Activated CD4-positive, alpha-beta T cell treated with anti-CD3 and anti-CD28 coated beads for 1 hour (primary cell): ENCODE measurements at regions not wholly inside any gene's neighbourhood (a gene's known extent, or its start where the extent isn't known, plus 50 kb on each side); places are given as distances from the start of the nearest gene placed in this dataset.
A peak's percentile ranks its signal among the peaks of the same experiment; 100 is the strongest.
"Not testable (repeated sequence)": the region's sequence is repeated elsewhere in the genome, so short reads cannot be mapped to it uniquely, and the experiment has no call there.

Experiments used
- DNase-seq: peaks from one replicate; pipeline ENCODE4 v3.0.0-alpha.2; 2020

DNA sequence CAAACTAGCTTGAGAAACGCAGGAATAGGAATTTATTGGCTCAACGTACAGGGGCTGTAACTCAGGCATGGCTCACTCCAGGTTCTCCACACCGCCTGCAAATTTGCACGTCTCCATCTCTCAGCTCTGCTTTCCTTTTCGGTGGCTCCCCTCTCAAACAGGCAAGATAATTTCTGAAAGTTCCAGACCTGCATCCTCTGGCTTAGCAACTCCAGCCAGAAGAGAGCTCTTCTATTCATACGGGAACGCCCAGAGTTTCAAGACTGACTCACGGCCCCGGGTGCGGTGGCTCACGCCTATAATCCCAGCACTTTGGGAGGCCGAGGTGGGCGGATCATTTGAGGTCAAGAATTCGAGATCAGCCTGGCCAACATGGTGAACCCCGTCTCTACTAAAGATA, 139.7 kb upstream of the BNIP2 start:
- DNase-seq: no peak

DNA sequence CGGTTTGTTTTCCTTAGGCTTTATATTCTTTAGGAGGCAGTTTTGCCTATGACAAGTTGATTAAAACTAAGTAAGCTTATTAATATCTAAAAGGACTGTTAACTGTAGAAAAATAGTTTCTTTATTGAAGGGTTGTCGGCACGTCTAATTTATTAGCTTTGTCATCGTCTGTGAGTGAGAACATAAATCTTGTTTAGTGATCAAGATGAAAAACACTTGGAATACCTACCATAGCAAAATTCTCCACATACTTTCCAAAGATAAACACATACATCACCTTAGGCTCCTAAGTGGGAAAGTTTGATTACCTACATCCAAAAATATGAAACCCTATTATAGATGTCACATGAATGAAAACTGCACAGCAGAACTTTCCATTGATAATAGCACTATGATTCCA, 139.1 kb upstream of the BNIP2 start:
- DNase-seq: no peak

DNA sequence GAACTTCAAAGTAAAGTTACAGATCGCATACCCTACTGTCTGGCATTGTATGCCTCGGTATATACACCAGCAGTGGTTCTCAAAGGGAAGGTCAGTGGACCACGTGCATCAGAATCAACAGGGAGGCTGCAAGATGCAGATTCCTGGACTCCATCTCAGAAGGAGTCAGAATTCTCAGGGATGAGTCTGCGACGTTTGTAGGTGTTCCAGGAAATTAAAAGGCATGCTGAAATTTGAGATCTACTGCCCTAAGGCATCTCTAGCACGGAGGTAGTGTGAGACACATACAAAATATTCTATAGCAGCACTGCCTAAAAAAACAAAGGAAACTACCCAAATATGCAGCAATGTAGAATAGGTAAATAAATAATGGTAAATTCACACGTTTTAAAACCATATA, 136.8 kb upstream of the BNIP2 start:
- no peak for DNase-seq

DNA sequence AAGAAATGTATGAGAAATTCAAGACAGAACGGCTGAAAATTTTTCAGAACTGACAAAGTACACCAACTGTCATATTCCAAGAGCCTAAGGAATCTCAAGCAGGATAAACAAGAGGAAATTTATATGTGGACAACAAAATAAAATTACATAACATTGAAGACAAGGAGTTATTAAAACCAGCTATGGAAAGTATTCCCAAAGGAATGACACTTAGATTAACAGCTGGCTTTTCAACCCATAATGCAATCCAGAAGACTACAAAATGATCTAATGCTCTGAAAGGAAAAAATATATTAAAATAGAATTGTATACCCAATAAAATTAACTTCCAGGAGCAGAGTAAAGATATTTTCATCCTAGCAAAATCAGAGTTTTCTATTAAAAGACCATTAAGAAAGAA, 132.2 kb upstream of the BNIP2 start:
- DNase-seq: no peak

DNA sequence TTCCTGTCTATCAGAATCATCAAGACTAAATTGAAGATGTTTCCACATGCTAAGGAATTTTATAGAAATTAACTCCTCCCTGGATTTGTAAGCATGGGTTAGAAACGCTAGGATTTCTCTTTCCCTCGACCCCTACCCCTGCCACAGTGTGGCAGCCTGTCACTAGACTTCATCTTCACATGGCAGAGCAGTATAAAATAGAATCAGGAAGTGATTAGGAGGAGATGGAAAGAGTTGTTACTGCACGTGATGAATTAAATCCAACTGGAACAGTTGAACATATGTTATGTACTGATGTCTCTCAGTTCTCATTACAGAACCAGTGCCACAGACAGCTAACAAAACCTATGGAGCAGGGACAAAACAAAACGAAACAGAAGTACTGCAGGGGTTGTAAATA, 130.0 kb upstream of the BNIP2 start:
- DNase-seq: no peak

DNA sequence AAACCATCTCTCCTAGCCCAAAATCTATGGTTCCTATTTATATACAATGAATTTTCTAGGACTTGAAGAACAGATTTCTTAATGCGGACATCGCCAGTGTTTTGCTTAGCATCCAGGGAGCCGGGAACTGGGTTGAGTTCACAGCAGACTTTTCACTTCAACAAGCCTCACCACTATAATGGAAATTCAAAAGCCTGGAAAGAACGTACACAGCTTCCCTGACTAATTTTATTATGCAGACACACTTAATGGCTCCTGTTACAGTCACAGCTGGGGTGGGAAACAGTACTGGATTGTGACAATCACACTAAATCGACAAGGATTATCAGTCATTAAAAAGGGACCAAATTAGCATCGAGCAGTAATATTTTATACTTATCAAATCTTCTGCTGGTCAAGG, 129.2 kb upstream of the BNIP2 start:
- no peak for DNase-seq

DNA sequence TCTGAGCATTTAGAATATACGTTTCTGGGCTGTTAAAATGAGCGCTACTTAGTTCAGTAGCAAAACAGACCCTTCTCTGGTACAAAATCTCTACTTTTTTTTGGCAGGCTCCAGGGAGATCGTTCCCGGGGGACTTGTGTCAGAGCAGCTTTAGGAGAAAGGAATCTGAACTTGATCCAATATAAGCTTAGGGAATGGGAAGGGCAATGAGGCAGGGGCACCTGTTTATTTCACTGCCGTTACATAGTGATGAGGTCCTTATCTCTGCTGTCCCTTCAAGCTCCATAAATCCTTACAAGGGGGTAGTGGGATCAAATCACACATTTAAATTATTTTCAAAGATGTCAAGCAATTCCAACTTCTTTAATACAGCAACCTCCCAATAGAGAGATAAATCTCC, 128.7 kb upstream of the BNIP2 start:
- no peak for DNase-seq

DNA sequence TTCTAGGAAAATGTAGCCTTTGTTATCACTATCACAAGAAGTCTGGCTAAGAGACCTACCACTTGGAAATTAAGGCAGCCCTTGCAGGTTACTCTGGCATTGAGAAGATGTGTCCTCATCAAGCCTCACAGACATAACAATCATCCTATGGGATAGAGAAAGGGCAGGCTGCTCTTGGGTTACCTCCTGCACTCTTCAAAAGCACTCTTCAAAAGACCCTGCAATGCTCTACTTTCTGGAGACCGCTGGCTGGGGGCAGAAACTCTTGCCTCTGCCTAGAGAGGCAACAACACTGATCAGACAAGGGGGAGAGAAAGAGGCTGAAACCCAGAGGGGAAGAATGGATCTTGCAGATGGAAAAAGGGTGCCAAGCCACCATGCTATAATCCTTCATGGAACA, 127.9 kb upstream of the BNIP2 start:
- no peak for DNase-seq

DNA sequence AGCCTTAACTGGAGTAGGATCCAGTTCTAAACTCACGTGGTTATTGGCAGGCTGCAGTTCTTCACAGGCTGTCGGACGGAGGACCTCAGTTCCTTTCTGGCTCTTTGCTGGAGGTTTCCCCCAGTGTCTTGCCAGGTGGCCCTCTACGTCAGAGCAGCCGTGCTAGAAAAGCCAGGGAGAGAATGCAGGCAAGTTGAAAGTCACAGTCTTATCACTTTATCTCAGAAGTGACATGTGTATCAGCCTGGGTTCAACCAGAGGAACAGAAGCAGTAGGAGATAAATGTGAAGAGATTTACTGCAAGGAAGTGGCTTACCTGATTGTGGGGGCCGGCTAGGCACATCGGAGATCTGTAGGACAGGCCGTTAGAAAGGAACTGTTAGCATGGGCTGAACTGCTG, 125.3 kb upstream of the BNIP2 start:
- no peak for DNase-seq

DNA sequence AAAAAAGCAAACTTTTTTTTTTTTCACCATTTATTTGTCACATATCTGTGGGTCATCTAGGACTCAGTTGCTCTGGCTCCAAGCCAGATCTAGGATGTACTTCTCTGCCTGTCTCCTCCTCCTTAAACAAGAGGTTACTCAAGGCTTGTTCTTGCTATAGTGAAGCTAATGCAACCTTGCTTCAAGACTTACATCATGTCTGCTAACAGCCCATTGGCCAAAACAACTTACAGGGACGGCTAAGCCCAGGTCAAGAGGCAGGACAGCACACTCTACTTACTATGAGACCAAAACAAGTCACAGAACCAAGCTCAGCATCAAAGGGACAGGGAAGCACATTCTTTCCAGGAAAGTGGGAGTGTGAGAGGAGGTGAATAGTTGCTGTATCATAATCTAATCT, 123.8 kb upstream of the BNIP2 start:
- DNase-seq: no peak

DNA sequence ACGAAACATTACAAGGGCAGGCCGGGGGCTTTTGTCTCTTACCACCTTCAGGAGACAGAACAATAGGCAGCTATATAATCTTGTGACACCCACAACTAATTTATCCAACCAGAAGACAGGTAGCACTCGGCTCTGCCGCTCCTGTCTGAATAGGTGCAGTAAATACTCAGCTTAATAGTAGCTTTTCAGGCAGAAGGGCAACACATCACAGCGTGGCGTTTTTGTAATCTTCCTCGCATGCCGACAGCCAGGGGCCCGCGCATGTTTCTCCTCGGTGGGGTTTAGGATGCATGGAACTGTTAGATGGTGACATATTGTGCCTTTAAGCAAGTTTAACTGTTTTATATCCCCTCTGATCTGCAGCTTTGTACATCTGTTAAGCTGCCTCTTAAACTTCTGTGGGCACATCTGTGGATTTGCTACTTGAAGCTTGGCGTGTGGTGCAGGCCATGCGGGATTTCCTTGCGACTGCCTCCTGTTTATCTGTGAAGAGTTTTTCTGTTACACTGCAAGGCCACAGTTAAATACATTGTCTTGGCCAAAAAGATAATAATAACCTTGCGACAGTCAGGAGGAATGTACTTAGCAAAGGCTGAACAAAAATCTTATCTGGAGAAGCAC, 123.2 kb upstream of the BNIP2 start:
- no peak for DNase-seq

DNA sequence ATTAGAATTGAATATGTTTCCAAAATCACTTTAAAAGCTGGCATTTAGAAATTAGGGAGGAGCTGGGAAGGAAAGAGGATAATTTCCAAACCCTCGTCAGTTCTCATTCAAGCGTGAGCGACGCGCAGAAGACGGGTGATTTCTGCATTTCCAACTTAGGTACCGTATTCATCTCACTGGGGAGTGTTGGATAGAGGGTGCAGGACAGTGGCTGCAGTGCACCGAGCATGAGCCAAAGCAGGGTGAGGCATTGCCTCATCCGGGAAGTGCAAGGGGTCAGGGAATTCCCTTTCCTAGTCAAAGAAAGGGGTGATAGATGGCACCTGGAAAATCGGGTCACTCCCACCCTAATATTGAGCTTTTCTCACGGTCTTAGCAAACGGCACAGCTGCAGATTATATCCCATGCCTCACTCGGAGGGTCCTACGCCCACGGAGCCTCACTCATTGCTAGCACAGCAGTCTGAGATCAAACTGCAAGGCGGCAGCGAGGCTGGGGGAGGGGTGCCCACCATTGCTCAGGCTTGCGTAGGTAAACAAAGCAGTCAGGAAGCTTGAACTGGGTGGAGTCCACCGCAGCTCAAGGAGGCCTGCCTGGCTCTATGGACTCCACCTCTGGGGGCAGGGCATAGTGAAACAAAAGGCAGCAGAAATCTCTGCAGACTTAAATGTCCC, 114.3 kb upstream of the BNIP2 start:
- peak; percentile 57 for DNase-seq

DNA sequence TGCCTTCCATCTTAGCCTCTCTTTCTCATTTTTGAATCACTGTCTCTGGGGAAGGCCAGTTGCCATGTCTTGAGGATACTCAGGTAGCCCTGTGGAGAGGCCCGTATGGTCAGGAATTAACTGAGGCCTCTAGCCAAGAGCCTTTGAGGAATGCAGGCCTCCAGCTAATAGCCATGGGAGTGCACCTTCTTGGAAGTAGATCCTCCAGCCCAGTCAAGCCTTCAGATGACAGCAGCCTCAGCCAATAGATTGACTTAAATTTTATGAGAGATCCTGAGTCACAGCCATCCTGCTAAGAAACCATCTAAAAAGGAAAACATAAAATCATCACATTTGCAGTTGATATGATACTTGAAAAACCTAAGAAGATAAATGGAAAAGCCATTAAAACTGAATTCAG, 112.5 kb upstream of the BNIP2 start:
- no peak for DNase-seq

DNA sequence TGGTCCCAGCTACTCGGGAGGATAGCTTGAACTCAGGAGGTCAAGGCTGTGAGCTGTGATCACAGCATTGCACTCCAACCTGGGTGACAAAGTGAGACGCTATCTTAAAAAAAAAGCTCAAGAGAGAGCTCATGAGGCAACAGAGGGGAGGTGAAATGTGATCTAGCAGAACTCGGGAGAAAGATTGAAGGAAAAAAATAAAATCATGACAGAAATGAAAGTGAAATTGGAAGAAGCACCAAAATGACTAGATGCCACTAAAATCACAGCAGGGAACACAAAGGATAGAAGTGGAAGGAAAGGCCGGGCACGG, 109.4 kb upstream of the BNIP2 start:
- no peak for DNase-seq

DNA sequence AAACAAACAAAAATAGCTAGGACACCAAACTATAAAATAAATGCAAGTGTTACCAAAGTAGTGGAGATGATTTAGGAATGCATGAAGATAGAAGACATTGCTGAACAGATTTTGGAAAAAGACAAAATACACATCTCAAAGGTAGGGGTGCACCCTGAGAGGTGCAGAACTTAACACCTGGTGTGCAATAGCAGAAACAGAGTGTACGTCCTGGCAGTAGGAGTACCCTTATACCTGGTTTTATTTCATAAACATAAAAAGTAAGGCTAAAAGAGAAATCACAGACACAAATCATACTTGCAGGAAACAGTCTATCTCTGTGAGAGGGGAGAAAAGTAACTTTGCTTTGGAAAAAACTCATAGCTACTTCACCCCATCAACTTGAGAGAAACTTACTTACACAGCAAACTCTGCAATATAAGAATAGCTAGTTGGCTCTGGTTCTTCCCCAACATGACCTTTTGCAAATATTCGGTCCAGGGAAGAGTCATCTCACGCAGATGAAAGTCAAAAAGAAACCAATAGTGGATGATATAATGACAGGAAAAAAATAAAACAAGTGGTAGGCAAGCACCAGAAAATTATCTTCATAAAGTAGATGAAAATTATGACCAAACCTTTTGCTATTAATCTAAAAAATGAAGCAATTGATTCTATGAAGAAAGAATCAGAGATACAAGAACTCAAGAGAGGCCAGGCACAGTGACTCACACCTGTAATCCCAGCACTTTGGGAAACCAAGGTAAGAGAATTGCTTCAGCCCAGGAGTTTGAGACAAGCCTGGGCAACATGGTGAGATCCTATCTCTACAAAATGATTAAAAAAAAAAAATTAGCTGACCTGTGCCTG, 108.9 kb upstream of the BNIP2 start:
- no peak for DNase-seq

DNA sequence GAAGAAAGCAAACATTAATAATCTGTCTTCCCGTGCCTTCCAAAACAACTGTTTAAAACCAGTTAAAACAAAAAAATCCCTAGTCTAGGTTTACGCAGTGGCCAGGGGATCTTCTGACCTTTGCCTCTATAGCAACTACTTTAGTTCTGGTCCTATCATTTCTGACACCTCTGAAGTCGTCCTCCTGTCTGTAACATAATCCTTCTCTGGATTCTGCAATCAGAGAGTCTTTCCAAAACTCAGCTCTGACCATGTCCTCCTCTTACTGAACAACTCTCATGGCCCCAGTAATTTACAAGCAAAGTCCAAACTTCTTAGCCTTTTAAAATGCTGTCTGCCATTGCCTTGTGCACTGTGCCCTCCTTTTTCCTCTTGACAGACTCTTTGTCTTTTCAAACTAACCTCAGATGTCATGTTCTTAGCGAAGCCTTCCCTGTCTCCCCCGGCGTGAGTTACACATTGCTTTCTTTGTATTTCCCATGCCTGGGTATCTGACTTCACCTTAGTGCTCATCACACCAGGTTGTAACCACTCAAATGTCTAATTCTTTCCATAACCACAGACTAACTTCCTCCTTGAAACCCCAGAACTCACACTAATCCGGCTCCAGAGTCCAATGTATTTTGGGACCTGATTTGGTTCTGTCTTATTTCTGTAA, 105.2 kb upstream of the BNIP2 start:
- no peak for DNase-seq

DNA sequence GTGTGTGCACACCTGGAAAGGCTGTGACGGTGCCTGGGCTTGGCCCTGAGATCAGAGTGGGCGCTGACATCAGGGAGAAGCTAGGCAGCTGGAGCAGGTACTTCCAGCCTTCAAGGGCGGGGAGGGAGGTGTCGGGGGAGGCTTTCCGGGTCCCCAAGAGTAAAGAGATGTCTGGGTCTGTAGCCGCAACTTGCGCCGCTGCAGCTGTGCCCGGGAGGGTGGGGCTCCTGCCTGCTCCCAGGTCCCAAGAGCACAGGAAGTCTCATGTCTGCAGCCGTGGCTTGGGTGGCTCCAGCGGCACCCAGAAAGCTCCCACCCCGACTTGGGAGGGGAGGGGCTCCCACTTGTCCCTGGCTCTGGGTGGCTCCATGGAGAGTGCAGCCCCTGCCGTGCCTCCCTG, 103.2 kb upstream of the BNIP2 start:
- DNase-seq: no peak

DNA sequence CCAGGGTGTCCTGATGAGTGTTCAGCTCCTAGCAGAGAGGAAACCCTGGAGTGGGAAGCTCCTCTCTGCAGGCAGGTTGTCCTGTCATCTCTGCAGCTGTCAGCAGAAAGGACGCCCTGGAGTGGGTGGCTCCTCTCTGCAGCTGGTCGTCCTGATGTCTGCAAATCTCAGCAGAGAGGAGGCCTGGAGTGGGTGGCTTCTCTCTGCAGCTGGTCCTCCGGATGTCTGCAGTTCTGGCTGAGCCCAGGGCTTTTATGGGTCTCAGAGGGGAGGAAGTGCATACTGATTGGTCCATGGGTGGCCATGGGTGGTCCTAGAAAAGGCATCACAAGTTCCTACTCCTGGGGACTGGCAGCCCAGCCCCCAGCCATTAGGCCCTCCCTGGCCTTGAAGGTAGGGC, 102.6 kb upstream of the BNIP2 start:
- DNase-seq: no peak

DNA sequence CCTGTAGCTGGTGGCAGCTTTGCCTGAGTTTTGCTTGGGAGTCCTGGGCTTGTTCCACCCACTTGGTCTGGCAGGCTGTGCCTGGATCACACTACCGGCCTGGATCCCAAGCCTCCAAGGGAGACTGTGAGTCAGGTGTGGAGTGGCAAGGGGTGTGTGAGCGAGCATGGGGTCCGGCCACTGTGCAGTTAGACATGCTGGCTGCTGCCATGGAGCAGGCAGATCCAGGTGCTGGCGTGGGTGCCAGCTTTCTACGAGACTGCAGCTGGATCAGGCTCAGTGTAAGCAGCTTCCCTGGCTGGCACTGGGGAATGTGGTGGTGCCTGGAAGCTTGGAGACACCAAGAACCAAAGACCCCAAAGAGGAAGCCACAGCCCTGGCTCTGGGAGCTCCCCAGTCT, 102.0 kb upstream of the BNIP2 start:
- DNase-seq: no peak

DNA sequence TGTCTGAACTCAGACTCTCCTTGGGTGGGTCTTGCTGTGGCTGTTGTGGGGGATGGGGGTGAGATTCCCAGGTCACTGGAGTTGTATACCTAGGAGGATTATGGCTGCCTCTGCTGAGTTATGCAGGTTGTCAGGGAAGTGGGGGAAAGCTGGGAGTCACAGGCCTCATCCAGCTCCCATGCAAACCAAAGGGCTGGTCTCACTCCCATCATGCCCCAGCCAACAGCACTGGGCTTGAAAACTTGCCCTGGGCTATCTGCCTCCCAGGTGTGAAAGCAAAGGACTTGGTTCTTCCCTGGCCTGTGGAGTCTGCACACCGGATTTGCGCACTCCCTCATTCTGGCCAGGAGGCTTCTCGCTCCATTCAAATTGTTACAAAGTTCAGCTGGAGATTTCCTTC, 97.3 kb upstream of the BNIP2 start:
- DNase-seq: not testable (repeated sequence)

DNA sequence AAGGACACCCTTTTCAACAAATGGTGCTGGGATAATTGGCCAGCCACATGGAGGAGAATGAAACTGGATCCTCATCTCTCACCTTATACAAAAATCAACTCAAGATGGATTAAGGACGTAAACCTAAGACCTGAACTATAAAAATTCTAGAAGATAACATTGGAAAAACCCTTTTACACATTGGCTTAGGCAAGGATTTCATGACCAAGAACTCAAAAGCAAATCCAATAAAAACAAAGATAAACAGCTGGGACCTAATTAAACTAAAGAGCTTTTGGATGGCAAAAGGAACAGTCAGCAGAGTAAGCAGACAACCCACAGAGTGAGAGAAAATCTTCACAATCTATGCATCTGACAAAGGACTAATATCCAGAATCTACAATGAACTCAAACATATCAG, 96.9 kb upstream of the BNIP2 start:
- not testable (repeated sequence) for DNase-seq

DNA sequence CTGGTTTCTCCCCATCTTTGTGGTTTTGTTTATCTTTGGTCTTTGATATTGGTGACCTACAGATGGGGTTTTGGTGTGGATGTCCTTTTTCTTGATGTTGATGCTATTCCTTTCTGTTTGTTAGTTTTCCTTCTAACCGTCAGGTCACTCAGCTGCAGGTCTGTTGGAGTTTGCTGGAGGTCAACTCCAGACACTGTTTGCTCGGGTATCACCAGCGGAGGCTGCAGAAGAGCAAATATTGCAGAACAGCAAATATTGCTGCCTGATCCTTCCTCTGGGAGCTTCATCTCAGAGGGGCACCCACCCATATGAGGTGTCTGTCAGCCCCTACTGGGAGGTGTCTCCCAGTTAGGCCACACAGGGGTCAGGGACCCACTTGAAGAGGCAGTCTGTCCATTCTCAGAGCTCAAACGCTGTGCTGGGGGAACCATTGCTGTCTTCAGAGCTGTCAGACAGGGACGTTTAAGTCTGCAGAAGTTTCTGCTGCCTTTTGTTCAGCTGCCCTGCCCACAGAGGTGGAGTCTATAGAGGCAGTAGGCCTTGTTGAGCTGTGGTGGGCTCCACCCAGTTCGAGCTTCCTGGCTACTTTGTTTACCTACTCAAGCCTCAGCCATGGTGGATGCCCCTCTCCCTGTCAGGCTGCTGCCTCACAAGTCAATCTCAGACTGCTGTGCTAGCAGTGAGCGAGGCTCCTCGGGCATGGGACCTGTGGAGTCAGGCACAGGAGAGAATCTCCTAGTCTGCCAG, 94.8 kb upstream of the BNIP2 start:
- not testable (repeated sequence) for DNase-seq

DNA sequence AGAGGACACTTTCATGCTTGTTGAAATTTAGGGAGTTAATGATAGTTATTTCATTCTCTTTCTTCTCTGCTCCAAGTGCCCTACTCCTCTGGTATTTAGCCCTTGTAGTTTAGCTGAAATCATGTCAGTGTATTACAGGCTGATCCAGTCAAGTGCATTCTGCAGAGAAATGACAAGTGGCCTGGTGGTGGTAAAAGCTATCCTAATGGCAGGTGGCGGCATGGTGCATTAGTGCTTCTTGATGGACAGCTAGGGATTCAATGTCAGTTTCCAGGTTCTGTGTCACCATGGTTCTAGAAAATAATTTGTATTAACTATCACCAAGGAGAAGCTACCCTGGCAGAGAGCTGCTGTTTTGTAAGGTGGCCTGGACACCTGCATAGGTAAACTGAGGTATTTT, 90.0 kb upstream of the BNIP2 start:
- no peak for DNase-seq
